ENCODE measurements at regions not wholly inside any gene's neighbourhood (a gene's known extent, or its start where the extent isn't known, plus 50 kb on each side); places are given as distances from the start of the nearest gene placed in this dataset.

GRCh38 chr2:145413261-145414030 lies 893.5 kb upstream of the ZEB2 start:
- TF ChIP-seq, protein P1, sequence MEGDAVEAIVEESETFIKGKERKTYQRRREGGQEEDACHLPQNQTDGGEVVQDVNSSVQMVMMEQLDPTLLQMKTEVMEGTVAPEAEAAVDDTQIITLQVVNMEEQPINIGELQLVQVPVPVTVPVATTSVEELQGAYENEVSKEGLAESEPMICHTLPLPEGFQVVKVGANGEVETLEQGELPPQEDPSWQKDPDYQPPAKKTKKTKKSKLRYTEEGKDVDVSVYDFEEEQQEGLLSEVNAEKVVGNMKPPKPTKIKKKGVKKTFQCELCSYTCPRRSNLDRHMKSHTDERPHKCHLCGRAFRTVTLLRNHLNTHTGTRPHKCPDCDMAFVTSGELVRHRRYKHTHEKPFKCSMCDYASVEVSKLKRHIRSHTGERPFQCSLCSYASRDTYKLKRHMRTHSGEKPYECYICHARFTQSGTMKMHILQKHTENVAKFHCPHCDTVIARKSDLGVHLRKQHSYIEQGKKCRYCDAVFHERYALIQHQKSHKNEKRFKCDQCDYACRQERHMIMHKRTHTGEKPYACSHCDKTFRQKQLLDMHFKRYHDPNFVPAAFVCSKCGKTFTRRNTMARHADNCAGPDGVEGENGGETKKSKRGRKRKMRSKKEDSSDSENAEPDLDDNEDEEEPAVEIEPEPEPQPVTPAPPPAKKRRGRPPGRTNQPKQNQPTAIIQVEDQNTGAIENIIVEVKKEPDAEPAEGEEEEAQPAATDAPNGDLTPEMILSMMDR (conservative IDR thresholded peaks at IDR 0.05): no peak
- Mint-ChIP-seq H3K36me3 (ENCODE audit: insufficient read depth in 1 of 3, low read depth in 3 of 3) (peaks cover 0 to 6% (median 3%) of the 10 kb centered on the region in 3 experiments; a peak in 4 of 7 replicates), H3K4me3 (no peak overlapping the region), H3K27me3 (ENCODE audit: low read depth) (no peaks in the 10 kb centered on the region), H3K9me3 (peaks cover 5 to 10% of the 10 kb centered on the region in 2 experiments; a peak in 3 of 5 replicates), H3K27ac (no peak overlapping the region; a peak in 1 of 7 replicates), H3K4me1 (no peaks in the 10 kb centered on the region)
- Histone ChIP-seq H3K14ac (ENCODE audit: insufficient read depth, low read length) (no peak overlapping the region), H3K9ac (ENCODE audit: extremely low read depth, insufficient read length, low read length) (no peak overlapping the region), H3K4ac (ENCODE audit: low read depth, low read length) (no peak overlapping the region), H3K23ac (ENCODE audit: insufficient read length, low read depth, low read length) (no peak overlapping the region), H4K8ac (replicated peaks; ENCODE audit: insufficient read length, low read depth, low read length) (no peak overlapping the region), H4K20me1 (ENCODE audit: control insufficient read depth, insufficient read depth, insufficient read length) (no peaks in the 10 kb centered on the region), H3K79me1 (ENCODE audit: insufficient read depth, low read depth, low read length, poor library complexity, severe bottlenecking) (no peaks in the 10 kb centered on the region), H2BK20ac (ENCODE audit: low read depth, low read length, poor library complexity, severe bottlenecking) (no peak overlapping the region), H4K91ac (ENCODE audit: insufficient read length, low read depth, low read length) (no peak overlapping the region), H2BK12ac (ENCODE audit: insufficient read length, low read depth, low read length) (no peak overlapping the region), H2AFZ (ENCODE audit: low read length) (no peak overlapping the region), H4K5ac (ENCODE audit: insufficient read length, low read depth, low read length) (no peak overlapping the region), H3K9me3 (ENCODE audit: control insufficient read depth, low read depth, low read length) (no peaks in the 10 kb centered on the region), H3T11ph (ENCODE audit: low read length) (no peak overlapping the region), H3K56ac (ENCODE audit: insufficient read length, low read depth, low read length) (no peak overlapping the region), H3K18ac (ENCODE audit: insufficient read length, low read depth, low read length) (no peak overlapping the region), H2BK120ac (ENCODE audit: low read depth, low read length, poor library complexity, severe bottlenecking) (no peak overlapping the region), H3K23me2 (ENCODE audit: insufficient read length, low read depth, low read length, poor library complexity, severe bottlenecking) (no peaks in the 10 kb centered on the region), H3K4me1 (ENCODE audit: insufficient read depth, low read length) (no peaks in the 10 kb centered on the region), H2BK5ac (ENCODE audit: insufficient read length, low read length) (no peak overlapping the region), H3K4me2 (ENCODE audit: insufficient read depth, insufficient read length, low read length) (no peak overlapping the region), H2BK15ac (ENCODE audit: low read depth, low read length) (no peak overlapping the region), H3K79me2 (ENCODE audit: insufficient read depth, low read length) (no peaks in the 10 kb centered on the region), H2AK5ac (ENCODE audit: insufficient read length, low read length) (no peak overlapping the region), H3K27me3 (ENCODE audit: insufficient read depth, low read length) (no peaks in the 10 kb centered on the region), H3K27ac (ENCODE audit: insufficient read length, low read depth, low read length) (no peak overlapping the region)
- WGBS (ENCODE audit: extremely low coverage, insufficient read length, low lambda C conversion rate): no CpG with 5 or more reads among the region's 2 CpGs
- no peak for DNase-seq
